Smooth muscle cell (in vitro differentiated cells): ENCODE measurements at regions not wholly inside any gene's neighbourhood (a gene's known extent, or its start where the extent isn't known, plus 50 kb on each side); places are given as distances from the start of the nearest gene placed in this dataset.

ENCODE experiments used
- DNase-seq: peaks from one replicate; lab custom pipeline; 2025; ENCODE audit not compliant: unreplicated experiment; lab: John Stamatoyannopoulos, UW
- H2AFZ ChIP-seq: fragments of 200-600 bp; sonication (generic); 2 replicates; pipeline ENCODE4 v1.6.0; 2016; ENCODE audit warnings: antibody characterized with exemption, low read depth, mild to moderate bottlenecking
- H3F3A ChIP-seq: fragments of 200-600 bp; sonication (generic); 2 replicates; pipeline ENCODE4 v1.6.0; 2017; ENCODE audit warnings: antibody characterized with exemption, low read depth
- H3K27ac ChIP-seq: fragments of 200-600 bp; sonication (generic); 2 replicates; pipeline ENCODE4 v1.5.1; 2016; ENCODE audit warnings: low read depth, mild to moderate bottlenecking
- H3K27me3 ChIP-seq: fragments of 200-600 bp; sonication (generic); 2 replicates; pipeline ENCODE4 v1.6.1; 2016; ENCODE audit warnings: low read depth, mild to moderate bottlenecking
- H3K36me3 ChIP-seq: fragments of 200-600 bp; sonication (generic); 2 replicates; pipeline ENCODE4 v1.5.1; 2016; ENCODE audit warnings: low read depth
- H3K4me1 ChIP-seq: fragments of 200-600 bp; sonication (generic); 2 replicates; pipeline ENCODE4 v1.5.1; 2016; ENCODE audit warnings: low read depth
- H3K4me2 ChIP-seq: fragments of 200-600 bp; sonication (generic); 2 replicates; pipeline ENCODE4 v1.6.0; 2016; ENCODE audit warnings: mild to moderate bottlenecking
- H3K4me3 ChIP-seq: fragments of 200-600 bp; sonication (generic); 2 replicates; pipeline ENCODE4 v1.5.1; 2016; ENCODE audit warnings: mild to moderate bottlenecking
- H3K79me2 ChIP-seq: fragments of 200-600 bp; sonication (generic); 2 replicates; pipeline ENCODE4 v1.6.0; 2016; ENCODE audit warnings: low read depth, mild to moderate bottlenecking
- H3K9ac ChIP-seq: fragments of 200-600 bp; sonication (generic); 2 replicates; pipeline ENCODE4 v1.6.0; 2016; ENCODE audit warnings: low read depth
- H3K9me3 ChIP-seq: fragments of 200-600 bp; sonication (generic); replicated peaks from 2 replicates; pipeline ENCODE4 v1.5.1; 2016; ENCODE audit warnings: low read depth
- H4K20me1 ChIP-seq: fragments of 200-600 bp; sonication (generic); 2 replicates; pipeline ENCODE4 v1.6.0; 2016; ENCODE audit warnings: low read depth
- CTCF ChIP-seq: fragments of 200-600 bp; sonication (generic); IDR thresholded peaks from 2 replicates; pipeline ENCODE4 v1.5.1; 2017; ENCODE audit warnings: borderline replicate concordance, mild to moderate bottlenecking, antibody characterized with exemption; ENCODE audit not compliant: insufficient read depth, poor library complexity, severe bottlenecking
- WGBS: methylation state at CpG from one replicate; pipeline ENCODE4 v1.1.7; 2016; ENCODE audit warnings: low lambda C conversion rate; 5-methylcytosine and 5-hydroxymethylcytosine counted together

DNA sequence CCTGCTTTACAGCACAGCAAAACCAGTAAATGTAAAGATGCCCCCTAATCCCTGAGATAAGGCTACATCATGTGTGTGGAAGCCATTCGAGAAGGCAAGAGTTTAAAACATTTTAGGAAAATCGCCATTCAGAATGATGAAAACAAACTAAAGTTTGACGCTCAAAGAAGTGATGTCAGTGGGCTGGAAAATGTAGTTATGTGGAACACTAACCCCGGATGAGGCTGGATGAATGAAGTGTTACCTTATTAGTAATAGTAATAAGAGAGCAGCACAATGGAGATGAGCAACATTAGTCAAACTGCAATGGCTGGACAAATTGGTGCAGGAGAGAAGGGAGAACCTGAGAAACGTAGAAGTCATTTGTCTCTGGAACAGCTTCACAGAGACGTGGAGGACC, 130.7 kb upstream of the ARID1B start:
- Histone ChIP-seq H3K9ac (no peak overlapping the region), H2AFZ (no peak overlapping the region)
- 88% methylated on average over 6 of the region's 6 CpGs for WGBS

DNA sequence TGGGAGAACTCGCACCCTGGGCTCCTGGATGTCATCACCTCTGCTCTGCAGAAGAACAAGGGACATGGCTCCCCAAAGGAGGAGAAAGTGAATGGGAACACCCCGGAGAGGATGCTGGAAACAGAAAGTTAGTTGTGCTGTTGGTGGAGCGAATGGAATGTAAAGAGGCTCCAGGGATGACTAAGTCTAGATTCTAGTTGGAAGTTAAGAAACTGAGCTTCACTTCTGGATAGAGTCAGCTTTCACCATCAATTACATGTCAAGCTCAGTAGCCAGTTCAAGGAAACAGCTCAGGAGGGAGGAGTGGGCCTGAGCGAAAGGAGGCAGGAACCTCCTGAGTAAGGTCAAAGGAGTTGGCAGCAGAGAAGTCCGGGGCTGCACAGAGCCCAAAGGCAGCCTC, 132.1 kb upstream of the ARID1B start:
- Histone ChIP-seq H3K4me3 (no peak overlapping the region), H3K4me2 (no peak overlapping the region)
- WGBS = 78% methylated on average over 5 of the region's 5 CpGs

More for the DNA sequence above, 130.7 kb upstream of the ARID1B start:
- Histone ChIP-seq H3K27me3 (no peaks in the 10 kb centered on the region), H3K36me3 (no peaks in the 10 kb centered on the region), H3K9me3 (no peaks in the 10 kb centered on the region), H3K4me3 (no peak overlapping the region), H3K4me1 (no peaks in the 10 kb centered on the region), H4K20me1 (no peaks in the 10 kb centered on the region), H3K27ac (no peak overlapping the region), H3K79me2 (no peaks in the 10 kb centered on the region), H3K4me2 (no peak overlapping the region), H3F3A (no peaks in the 10 kb centered on the region)
- no peak for DNase-seq
- no peak for TF ChIP-seq CTCF

GRCh38 chr6:156639009-156639721, 138.0 kb upstream of the ARID1B start:
- H3K27me3 ChIP-seq = no peaks in the 10 kb centered on the region
- H3K9ac ChIP-seq = no peak overlapping the region
- no peaks in the 10 kb centered on the region for H3K79me2 ChIP-seq
- no peaks in the 10 kb centered on the region for H4K20me1 ChIP-seq
- no peaks in the 10 kb centered on the region for H3K9me3 ChIP-seq
- peak overlapping the region; percentile 5 for H3K27ac ChIP-seq
- WGBS = 69% methylated on average over 12 of the region's 12 CpGs
- H3K4me3 ChIP-seq = no peak overlapping the region
- DNase-seq = no peak
- no peaks in the 10 kb centered on the region for H3K36me3 ChIP-seq
- no peaks in the 10 kb centered on the region for H3K4me1 ChIP-seq
- no peak for TF ChIP-seq CTCF
- H3K4me2 ChIP-seq = peak overlapping the region; percentile 63
- H2AFZ ChIP-seq = no peak overlapping the region
- no peaks in the 10 kb centered on the region for H3F3A ChIP-seq

More for the DNA sequence above, 132.1 kb upstream of the ARID1B start:
- no peak for DNase-seq
- H3K27me3 ChIP-seq = no peaks in the 10 kb centered on the region
- no peak for TF ChIP-seq CTCF
- no peak overlapping the region for H3K9ac ChIP-seq
- H3K36me3 ChIP-seq = no peaks in the 10 kb centered on the region
- no peaks in the 10 kb centered on the region for H3K9me3 ChIP-seq
- no peaks in the 10 kb centered on the region for H4K20me1 ChIP-seq
- H3K4me1 ChIP-seq = no peaks in the 10 kb centered on the region
- H3F3A ChIP-seq = no peaks in the 10 kb centered on the region
- no peak overlapping the region for H2AFZ ChIP-seq
- H3K79me2 ChIP-seq = no peaks in the 10 kb centered on the region
- no peak overlapping the region for H3K27ac ChIP-seq

DNA sequence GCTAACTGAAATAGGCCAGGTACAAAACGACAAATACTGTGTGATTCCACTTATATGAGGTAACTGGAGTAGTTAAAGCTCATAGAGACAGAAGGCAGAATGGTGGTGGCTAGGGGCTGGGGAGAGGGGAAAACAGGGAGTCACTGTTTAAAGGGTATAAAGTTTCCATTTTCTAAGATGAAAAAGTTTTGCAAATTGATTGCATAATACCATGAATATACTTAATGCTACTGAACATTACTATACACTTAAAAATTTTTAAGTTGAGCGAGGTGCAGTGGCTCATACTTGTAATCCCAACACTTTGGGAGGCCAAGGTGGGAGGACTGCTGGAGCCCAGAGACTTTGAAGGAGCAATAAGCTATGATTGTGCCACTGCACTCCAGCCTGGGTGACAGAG, 138.6 kb upstream of the ARID1B start:
- Histone ChIP-seq H3K27me3 (no peaks in the 10 kb centered on the region), H3K9ac (no peak overlapping the region), H3K9me3 (no peaks in the 10 kb centered on the region), H3K27ac (peak overlapping the region; percentile 5), H3K4me3 (no peak overlapping the region), H3K4me1 (no peaks in the 10 kb centered on the region), H3K79me2 (no peaks in the 10 kb centered on the region), H2AFZ (no peak overlapping the region), H4K20me1 (no peaks in the 10 kb centered on the region), H3K4me2 (peak overlapping the region; percentile 63), H3F3A (no peaks in the 10 kb centered on the region), H3K36me3 (no peaks in the 10 kb centered on the region)
- 88% methylated on average over 2 of the region's 2 CpGs for WGBS
- TF ChIP-seq CTCF = no peak
- no peak for DNase-seq
